H9 (cell line): ENCODE measurements at regions not wholly inside any gene's neighbourhood (a gene's known extent, or its start where the extent isn't known, plus 50 kb on each side); places are given as distances from the start of the nearest gene placed in this dataset.

ENCODE experiments used
- DNase-seq: peaks from one replicate; pipeline ENCODE4 v3.0.0-alpha.2; 2017
- H2AFZ ChIP-seq: one replicate; pipeline ENCODE4 v1.6.1; 2013; ENCODE audit warnings: mild to moderate bottlenecking, low read length, control low read depth, moderate library complexity
- H2AK5ac ChIP-seq: 2 replicates; pipeline ENCODE4 v1.6.1; 2013; ENCODE audit warnings: low read length, control low read depth, mixed read lengths; ENCODE audit not compliant: insufficient read length
- H2BK120ac ChIP-seq: one replicate; pipeline ENCODE4 v1.6.1; 2013; ENCODE audit warnings: low read depth, mild to moderate bottlenecking, low read length, control low read depth, inconsistent platforms; ENCODE audit not compliant: poor library complexity, severe bottlenecking
- H2BK12ac ChIP-seq: 2 replicates; pipeline ENCODE4 v1.6.1; 2013; ENCODE audit warnings: low read length, control low read depth, mixed read lengths, low read depth; ENCODE audit not compliant: insufficient read length
- H2BK15ac ChIP-seq: 2 replicates; pipeline ENCODE4 v1.6.1; 2013; ENCODE audit warnings: low read depth, low read length, control low read depth
- H2BK20ac ChIP-seq: one replicate; pipeline ENCODE4 v1.6.1; 2013; ENCODE audit warnings: low read depth, mild to moderate bottlenecking, low read length, control low read depth, inconsistent platforms; ENCODE audit not compliant: poor library complexity, severe bottlenecking
- H2BK5ac ChIP-seq: 2 replicates; pipeline ENCODE4 v1.6.1; 2013; ENCODE audit warnings: low read length, control low read depth, mixed read lengths; ENCODE audit not compliant: insufficient read length
- H3K14ac ChIP-seq: 2 replicates; pipeline ENCODE4 v1.6.1; 2013; ENCODE audit warnings: low read length, control low read depth; ENCODE audit not compliant: insufficient read depth
- H3K18ac ChIP-seq: 2 replicates; pipeline ENCODE4 v1.6.1; 2013; ENCODE audit warnings: low read depth, mild to moderate bottlenecking, mixed read lengths, low read length, control low read depth; ENCODE audit not compliant: insufficient read length
- H3K23ac ChIP-seq: 2 replicates; pipeline ENCODE4 v1.6.1; 2013; ENCODE audit warnings: low read length, control low read depth, mixed read lengths, low read depth; ENCODE audit not compliant: insufficient read length
- H3K23me2 ChIP-seq: 2 replicates; pipeline ENCODE4 v1.6.1; 2013; ENCODE audit warnings: low read depth, mild to moderate bottlenecking, mixed read lengths, low read length, control low read depth; ENCODE audit not compliant: insufficient read length, poor library complexity, severe bottlenecking
- H3K27ac ChIP-seq: 2 replicates; pipeline ENCODE4 v1.5.1; 2013; ENCODE audit warnings: low read length, control low read depth, mixed read lengths, low read depth; ENCODE audit not compliant: insufficient read length
- H3K27me3 ChIP-seq: 2 replicates; pipeline ENCODE4 v1.6.1; 2013; ENCODE audit warnings: low read length, control low read depth, inconsistent platforms; ENCODE audit not compliant: insufficient read depth
- H3K4ac ChIP-seq: 2 replicates; pipeline ENCODE4 v1.6.1; 2013; ENCODE audit warnings: low read depth, mild to moderate bottlenecking, control low read depth, inconsistent platforms, low read length, moderate library complexity
- H3K4me1 ChIP-seq: 2 replicates; pipeline ENCODE4 v1.6.1; 2013; ENCODE audit warnings: low read length, control low read depth, inconsistent platforms; ENCODE audit not compliant: insufficient read depth
- H3K4me2 ChIP-seq: 2 replicates; pipeline ENCODE4 v1.6.1; 2013; ENCODE audit warnings: low read length, control low read depth, mixed read lengths; ENCODE audit not compliant: insufficient read length, insufficient read depth
- H3K56ac ChIP-seq: 2 replicates; pipeline ENCODE4 v1.6.1; 2013; ENCODE audit warnings: low read depth, mild to moderate bottlenecking, mixed read lengths, low read length, control low read depth; ENCODE audit not compliant: insufficient read length
- H3K79me1 ChIP-seq: 2 replicates; pipeline ENCODE4 v1.6.1; 2013; ENCODE audit warnings: low read depth, mild to moderate bottlenecking, moderate library complexity, low read length, control low read depth, inconsistent platforms; ENCODE audit not compliant: insufficient read depth, poor library complexity, severe bottlenecking
- H3K79me2 ChIP-seq: 2 replicates; pipeline ENCODE4 v1.6.1; 2013; ENCODE audit warnings: low read length, control low read depth, inconsistent platforms; ENCODE audit not compliant: insufficient read depth
- H3K9ac ChIP-seq: 2 replicates; pipeline ENCODE4 v1.6.1; 2013; ENCODE audit warnings: low read length, control low read depth, mixed read lengths; ENCODE audit not compliant: insufficient read length; ENCODE audit errors: extremely low read depth
- H3K9me3 ChIP-seq: one replicate; pipeline ENCODE4 v1.6.1; 2013; ENCODE audit warnings: low read depth, low read length, inconsistent platforms; ENCODE audit not compliant: control insufficient read depth
- H3T11ph ChIP-seq: one replicate; pipeline ENCODE4 v1.6.1; 2013; ENCODE audit warnings: mild to moderate bottlenecking, low read length, control low read depth, inconsistent platforms
- H4K20me1 ChIP-seq: one replicate; pipeline ENCODE4 v1.6.1; 2013; ENCODE audit not compliant: control insufficient read depth, insufficient read length, insufficient read depth
- H4K5ac ChIP-seq: 2 replicates; pipeline ENCODE4 v1.6.1; 2013; ENCODE audit warnings: low read depth, mild to moderate bottlenecking, mixed read lengths, low read length, control low read depth; ENCODE audit not compliant: insufficient read length
- H4K8ac ChIP-seq: replicated peaks from 2 replicates; pipeline ENCODE4 v1.6.1; 2013; ENCODE audit warnings: low read length, control low read depth, mixed read lengths, low read depth; ENCODE audit not compliant: insufficient read length
- H4K91ac ChIP-seq: 2 replicates; pipeline ENCODE4 v1.6.1; 2013; ENCODE audit warnings: low read depth, mild to moderate bottlenecking, moderate library complexity, mixed read lengths, low read length, control low read depth; ENCODE audit not compliant: insufficient read length
- H3K27ac Mint-ChIP-seq, 3 experiments: 2 replicates in 2 of 3; 3 replicates in 1 of 3; pipeline ENCODE4 v1.8.0; 2020 to 2021; ENCODE audit warnings: mixed read lengths in 3 of 3, mild to moderate bottlenecking in 1 of 3, moderate library complexity in 1 of 3
- H3K27me3 Mint-ChIP-seq: 2 replicates; pipeline ENCODE4 v1.8.0; 2021; ENCODE audit warnings: low read depth, mild to moderate bottlenecking, moderate library complexity, mixed read lengths
- H3K36me3 Mint-ChIP-seq, 3 experiments: 2 replicates in 2 of 3; 3 replicates in 1 of 3; pipeline ENCODE4 v1.8.0; 2020 to 2021; ENCODE audit warnings: low read depth in 3 of 3, mixed read lengths in 3 of 3; ENCODE audit not compliant: insufficient read depth in 1 of 3
- H3K4me1 Mint-ChIP-seq, 2 experiments: 2 replicates each; pipeline ENCODE4 v1.8.0; 2020; ENCODE audit warnings: mixed read lengths in 2 of 2
- H3K4me3 Mint-ChIP-seq, 2 experiments: 2 replicates in 1 of 2; 3 replicates in 1 of 2; pipeline ENCODE4 v1.8.0; 2020 to 2021; ENCODE audit warnings: mild to moderate bottlenecking in 2 of 2, mixed read lengths in 2 of 2, moderate library complexity in 1 of 2
- H3K9me3 Mint-ChIP-seq, 2 experiments: 2 replicates in 1 of 2; 3 replicates in 1 of 2; pipeline ENCODE4 v1.8.0; 2020; ENCODE audit warnings: mild to moderate bottlenecking in 2 of 2, mixed read lengths in 2 of 2, moderate library complexity in 1 of 2
- CTCF ChIP-seq: fragments of 200-600 bp; sonication (generic); conservative IDR thresholded peaks from 3 replicates; pipeline ENCODE4 v1.8.0; 2021; ENCODE audit warnings: antibody characterized with exemption, mild to moderate bottlenecking
- WGBS: extraction: QIAGEN DNeasy Blood & Tissue Kit; methylation state at CpG from one replicate; pipeline ENCODE4 v1.1.7; 2013; ENCODE audit warnings: missing lambda C conversion rate, low lambda C conversion rate, mixed read lengths; ENCODE audit not compliant: insufficient read length; ENCODE audit errors: extremely low coverage; 5-methylcytosine and 5-hydroxymethylcytosine counted together

GRCh38 chr2:5019324-5019723, 672.9 kb upstream of the SOX11 start:
- H3K27ac ChIP-seq: no peak overlapping the region
- H3K14ac ChIP-seq: no peak overlapping the region
- H4K91ac ChIP-seq: no peak overlapping the region
- H3K9me3 Mint-ChIP-seq: peaks cover 25 to 26% of the 10 kb centered on the region in 2 experiments
- H3K36me3 Mint-ChIP-seq: peaks cover 5 to 23% (median 12%) of the 10 kb centered on the region in 3 experiments
- no peak overlapping the region for H2BK12ac ChIP-seq
- no peak overlapping the region for H4K5ac ChIP-seq
- H3K9ac ChIP-seq: no peak overlapping the region
- no peak overlapping the region for H2AK5ac ChIP-seq
- no peaks in the 10 kb centered on the region for H3K79me2 ChIP-seq
- H3K4ac ChIP-seq: no peak overlapping the region
- WGBS: no CpG with 5 or more reads among the region's 5 CpGs
- H2BK20ac ChIP-seq: no peak overlapping the region
- no peak overlapping the region for H3T11ph ChIP-seq
- H3K4me1 Mint-ChIP-seq: no peaks in the 10 kb centered on the region
- H4K20me1 ChIP-seq: no peaks in the 10 kb centered on the region
- no peak overlapping the region for H3K4me3 Mint-ChIP-seq
- no peak overlapping the region for H2BK15ac ChIP-seq
- no peak overlapping the region for H2AFZ ChIP-seq
- no peak overlapping the region for H3K23ac ChIP-seq
- no peak for TF ChIP-seq CTCF
- no peak overlapping the region for H3K56ac ChIP-seq
- no peaks in the 10 kb centered on the region for H3K4me1 ChIP-seq
- no peak overlapping the region for H3K27ac Mint-ChIP-seq
- H2BK120ac ChIP-seq: no peak overlapping the region
- no peaks in the 10 kb centered on the region for H3K79me1 ChIP-seq
- no peaks in the 10 kb centered on the region for H3K9me3 ChIP-seq
- no peaks in the 10 kb centered on the region for H3K23me2 ChIP-seq
- DNase-seq: no peak
- H3K27me3 Mint-ChIP-seq: peaks cover 3% of the 10 kb centered on the region; the same call in 1 of the 2 replicates
- no peak overlapping the region for H4K8ac ChIP-seq
- H3K18ac ChIP-seq: no peak overlapping the region
- no peak overlapping the region for H2BK5ac ChIP-seq
- H3K4me2 ChIP-seq: no peak overlapping the region
- no peaks in the 10 kb centered on the region for H3K27me3 ChIP-seq
